Parathyroid adenoma (tissue), 2 donors: ENCODE measurements at regions not wholly inside any gene's neighbourhood (a gene's known extent, or its start where the extent isn't known, plus 50 kb on each side); places are given as distances from the start of the nearest gene placed in this dataset.

Experiments used
- H2AFZ ChIP-seq: fragments of 300-600 bp; sonication (generic); one replicate; pipeline ENCODE4 v1.7.0; 2017; ENCODE audit warnings: antibody characterized with exemption, mild to moderate bottlenecking
- H3K27ac ChIP-seq: fragments of 300-600 bp; sonication (generic); one replicate; pipeline ENCODE4 v1.7.0; 2017
- H3K27me3 ChIP-seq: fragments of 300-600 bp; sonication (generic); one replicate; pipeline ENCODE4 v1.7.0; 2017; ENCODE audit warnings: low read length; ENCODE audit not compliant: control insufficient read depth, insufficient read depth
- H3K36me3 ChIP-seq: fragments of 300-600 bp; sonication (generic); one replicate; pipeline ENCODE4 v1.7.0; 2017; ENCODE audit warnings: low read length; ENCODE audit not compliant: control insufficient read depth, insufficient read depth
- H3K4me1 ChIP-seq: fragments of 300-600 bp; sonication (generic); one replicate; pipeline ENCODE4 v1.7.0; 2017; ENCODE audit warnings: control low read depth
- H3K4me2 ChIP-seq: fragments of 300-600 bp; sonication (generic); one replicate; pipeline ENCODE4 v1.7.0; 2017; ENCODE audit warnings: low read length
- H3K4me3 ChIP-seq: fragments of 300-600 bp; sonication (generic); one replicate; pipeline ENCODE4 v1.7.0; 2017; ENCODE audit warnings: low read depth, low read length
- H3K79me2 ChIP-seq: fragments of 300-600 bp; sonication (generic); one replicate; pipeline ENCODE4 v1.7.0; 2017; ENCODE audit warnings: control low read depth
- H3K9ac ChIP-seq: fragments of 300-600 bp; sonication (generic); one replicate; pipeline ENCODE4 v1.7.0; 2017; ENCODE audit warnings: mild to moderate bottlenecking
- H3K9me3 ChIP-seq: fragments of 300-600 bp; sonication (generic); one replicate; pipeline ENCODE4 v1.7.0; 2017; ENCODE audit warnings: low read length; ENCODE audit not compliant: control insufficient read depth
- CTCF ChIP-seq: fragments of 300-600 bp; sonication (generic); IDR thresholded peaks from one replicate; pipeline ENCODE4 v1.7.0; 2017; ENCODE audit warnings: antibody characterized with exemption, mild to moderate bottlenecking
- donor health status: primary hyperparathyroidism.

- TF ChIP-seq CTCF, result no peak
- Histone ChIP-seq H3K9ac (no peak overlapping the region), H3K4me3 (no peak overlapping the region), H3K4me1 (no peaks in the 10 kb centered on the region), H3K27ac (no peak overlapping the region), H3K9me3 (no peaks in the 10 kb centered on the region), H3K27me3 (no peaks in the 10 kb centered on the region), H2AFZ (no peak overlapping the region), H3K79me2 (no peaks in the 10 kb centered on the region), H3K36me3 (no peaks in the 10 kb centered on the region), H3K4me2 (no peak overlapping the region)
Measured at GRCh38 chr3:59135096-59135495, 85.3 kb upstream of the CFAP20DC start.

GRCh38 chr3:59133311-59133710 is 83.5 kb upstream of the CFAP20DC start:
- no peak for TF ChIP-seq CTCF
- Histone ChIP-seq H3K27ac (no peak overlapping the region), H3K9me3 (no peaks in the 10 kb centered on the region), H3K9ac (no peak overlapping the region), H3K27me3 (no peaks in the 10 kb centered on the region), H3K4me3 (no peak overlapping the region), H3K4me1 (no peaks in the 10 kb centered on the region), H3K79me2 (no peaks in the 10 kb centered on the region), H3K36me3 (no peaks in the 10 kb centered on the region), H2AFZ (no peak overlapping the region), H3K4me2 (no peak overlapping the region)

GRCh38 chr3:59131016-59131766 is 81.4 kb upstream of the CFAP20DC start:
- Histone ChIP-seq H3K4me3 (no peak overlapping the region), H3K4me2 (no peak overlapping the region), H3K36me3 (no peaks in the 10 kb centered on the region), H3K79me2 (no peaks in the 10 kb centered on the region), H3K9me3 (no peaks in the 10 kb centered on the region), H3K9ac (no peak overlapping the region), H3K27ac (no peak overlapping the region), H3K4me1 (no peaks in the 10 kb centered on the region), H2AFZ (no peak overlapping the region), H3K27me3 (no peaks in the 10 kb centered on the region)
- no peak for TF ChIP-seq CTCF

GRCh38 chr3:59128685-59129084 is 78.9 kb upstream of the CFAP20DC start:
- H3K27ac ChIP-seq, result no peak overlapping the region
- H3K4me3 ChIP-seq, result no peak overlapping the region
- TF ChIP-seq CTCF, result no peak
- H3K4me2 ChIP-seq, result no peak overlapping the region
- H3K9me3 ChIP-seq, result no peaks in the 10 kb centered on the region
- H3K9ac ChIP-seq, result no peak overlapping the region
- no peaks in the 10 kb centered on the region for H3K27me3 ChIP-seq
- H3K36me3 ChIP-seq, result no peaks in the 10 kb centered on the region
- H3K4me1 ChIP-seq, result no peaks in the 10 kb centered on the region
- no peaks in the 10 kb centered on the region for H3K79me2 ChIP-seq
- H2AFZ ChIP-seq, result no peak overlapping the region

- Histone ChIP-seq H3K36me3 (no peaks in the 10 kb centered on the region), H3K9me3 (no peaks in the 10 kb centered on the region), H2AFZ (no peak overlapping the region), H3K79me2 (no peaks in the 10 kb centered on the region), H3K27ac (no peak overlapping the region), H3K4me3 (no peak overlapping the region), H3K4me2 (no peak overlapping the region), H3K27me3 (no peaks in the 10 kb centered on the region), H3K4me1 (no peaks in the 10 kb centered on the region), H3K9ac (no peak overlapping the region)
- TF ChIP-seq CTCF, result no peak
Measured at GRCh38 chr3:59127071-59127470, 77.2 kb upstream of the CFAP20DC start.
